ENCODE measurements at regions not wholly inside any gene's neighbourhood (a gene's known extent, or its start where the extent isn't known, plus 50 kb on each side); places are given as distances from the start of the nearest gene placed in this dataset.

DNA sequence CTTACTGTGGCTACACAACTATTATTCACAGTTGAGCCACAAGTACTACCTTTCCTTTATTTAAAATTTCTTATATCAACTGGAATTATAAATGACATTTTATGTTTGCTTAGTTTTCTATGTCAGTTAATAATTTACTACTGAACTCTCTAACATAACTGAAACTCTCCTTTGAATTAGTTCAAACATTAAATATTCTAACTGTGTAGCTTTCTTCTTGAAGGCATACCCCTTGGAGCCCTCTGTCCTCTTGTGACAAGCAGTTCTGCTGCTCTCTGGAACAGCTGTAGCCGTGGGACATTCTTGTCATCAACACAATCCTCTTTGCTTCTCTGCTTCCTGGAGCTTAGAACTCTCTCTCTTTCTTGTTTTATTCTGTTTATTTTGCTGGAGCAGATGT, 244.8 kb downstream of the NHLRC3 start:
- no peaks in the 10 kb centered on the region for H3K27me3 ChIP-seq
- H3K36me3 ChIP-seq, result no peaks in the 10 kb centered on the region
- H3K27ac ChIP-seq, result no peak overlapping the region
- TF ChIP-seq, protein P1, sequence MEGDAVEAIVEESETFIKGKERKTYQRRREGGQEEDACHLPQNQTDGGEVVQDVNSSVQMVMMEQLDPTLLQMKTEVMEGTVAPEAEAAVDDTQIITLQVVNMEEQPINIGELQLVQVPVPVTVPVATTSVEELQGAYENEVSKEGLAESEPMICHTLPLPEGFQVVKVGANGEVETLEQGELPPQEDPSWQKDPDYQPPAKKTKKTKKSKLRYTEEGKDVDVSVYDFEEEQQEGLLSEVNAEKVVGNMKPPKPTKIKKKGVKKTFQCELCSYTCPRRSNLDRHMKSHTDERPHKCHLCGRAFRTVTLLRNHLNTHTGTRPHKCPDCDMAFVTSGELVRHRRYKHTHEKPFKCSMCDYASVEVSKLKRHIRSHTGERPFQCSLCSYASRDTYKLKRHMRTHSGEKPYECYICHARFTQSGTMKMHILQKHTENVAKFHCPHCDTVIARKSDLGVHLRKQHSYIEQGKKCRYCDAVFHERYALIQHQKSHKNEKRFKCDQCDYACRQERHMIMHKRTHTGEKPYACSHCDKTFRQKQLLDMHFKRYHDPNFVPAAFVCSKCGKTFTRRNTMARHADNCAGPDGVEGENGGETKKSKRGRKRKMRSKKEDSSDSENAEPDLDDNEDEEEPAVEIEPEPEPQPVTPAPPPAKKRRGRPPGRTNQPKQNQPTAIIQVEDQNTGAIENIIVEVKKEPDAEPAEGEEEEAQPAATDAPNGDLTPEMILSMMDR (IDR thresholded peaks at IDR 0.05), result no peak
- TF ChIP-seq POLR2A (IDR thresholded peaks at IDR 0.05), result no peak
- H3K9me3 ChIP-seq, result peaks cover 0 to 7% (median 0%) of the 10 kb centered on the region in 4 donors
- H3K4me3 ChIP-seq, result no peak overlapping the region
- DNase-seq, result no peak
- peaks cover 0 to 5% (median 0%) of the 10 kb centered on the region in 4 donors for H3K4me1 ChIP-seq

DNA sequence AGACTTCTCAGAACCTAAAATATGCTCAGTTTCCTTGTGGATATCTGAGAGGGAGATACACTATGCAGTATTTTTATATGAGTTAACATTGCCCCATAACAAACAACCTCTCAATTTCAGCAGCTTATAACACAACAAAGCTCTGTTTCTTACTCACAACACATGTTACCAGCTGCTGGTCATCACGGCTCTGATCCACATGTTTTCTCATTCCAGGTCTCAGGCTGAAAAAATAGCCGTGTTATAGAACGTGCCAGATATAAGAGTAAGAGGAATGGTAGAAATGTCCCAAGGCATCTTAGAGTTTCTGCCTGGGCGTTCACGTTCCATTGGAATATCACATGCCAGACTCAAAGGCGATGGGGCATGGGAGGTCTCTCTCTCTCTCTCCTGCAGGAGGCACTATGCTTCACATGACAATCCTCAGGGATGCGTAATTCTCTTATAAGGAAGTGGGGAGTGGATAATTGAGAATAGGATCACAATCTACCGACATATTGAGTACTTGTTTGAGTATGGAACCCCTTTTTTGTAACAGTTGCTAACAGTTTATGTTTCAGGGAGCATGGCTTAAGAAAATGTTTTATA, 246.6 kb downstream of the NHLRC3 start:
- Histone ChIP-seq H3K4me3 (no peak overlapping the region), H3K27ac (no peak overlapping the region), H3K36me3 (no peaks in the 10 kb centered on the region), H3K9me3 (peaks cover 0 to 7% (median 0%) of the 10 kb centered on the region in 4 donors), H3K4me1 (peaks cover 0 to 5% (median 0%) of the 10 kb centered on the region in 4 donors), H3K27me3 (no peaks in the 10 kb centered on the region)
- no peak for DNase-seq
- TF ChIP-seq, protein P1 (IDR thresholded peaks at IDR 0.05), result no peak
- TF ChIP-seq POLR2A (IDR thresholded peaks at IDR 0.05), result no peak

Measured in Peyer's patch (tissue), 4 donors.